ENCODE measurements at regions not wholly inside any gene's neighbourhood (a gene's known extent, or its start where the extent isn't known, plus 50 kb on each side); places are given as distances from the start of the nearest gene placed in this dataset.

DNA sequence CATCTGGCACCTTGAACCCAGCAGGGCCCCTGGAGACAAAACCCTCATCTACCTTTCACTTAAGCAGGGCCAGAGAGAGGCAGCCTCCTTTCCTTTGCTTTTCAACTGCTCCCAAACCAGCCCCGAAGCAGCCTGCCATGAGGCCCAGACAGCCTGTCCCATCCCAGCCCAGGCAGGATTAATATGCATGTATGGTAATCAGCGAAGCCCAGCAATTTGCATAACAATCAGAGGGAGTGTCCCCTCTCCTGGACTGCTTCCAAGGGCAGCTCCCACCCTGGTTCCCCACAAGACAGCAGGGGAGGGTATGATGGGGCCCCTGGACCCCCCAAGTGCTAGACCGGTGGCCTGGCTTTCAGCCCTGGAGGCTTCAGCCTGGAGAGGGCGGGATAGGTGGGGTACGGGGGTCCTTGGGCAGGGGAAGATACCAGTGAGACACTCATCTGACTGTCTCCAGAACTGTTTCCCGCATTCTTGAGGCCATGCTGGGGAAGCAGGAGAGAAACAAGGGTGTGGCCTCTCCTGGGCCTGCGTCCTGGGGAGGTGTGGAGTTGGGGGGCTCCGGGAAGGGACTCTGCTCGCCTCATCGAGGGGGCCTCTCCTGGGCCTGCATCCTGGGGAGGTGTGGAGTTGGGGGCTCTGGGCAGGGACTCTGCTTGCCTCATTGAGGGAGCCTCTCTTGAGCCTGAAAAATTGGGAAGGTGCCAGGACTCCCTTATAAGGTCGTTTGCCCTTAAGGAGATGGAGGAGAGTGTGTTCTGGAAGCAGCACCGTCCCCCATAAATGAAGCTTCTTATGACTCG is 93.2 kb upstream of the PRR5 start:
- TF ChIP-seq, protein P1, sequence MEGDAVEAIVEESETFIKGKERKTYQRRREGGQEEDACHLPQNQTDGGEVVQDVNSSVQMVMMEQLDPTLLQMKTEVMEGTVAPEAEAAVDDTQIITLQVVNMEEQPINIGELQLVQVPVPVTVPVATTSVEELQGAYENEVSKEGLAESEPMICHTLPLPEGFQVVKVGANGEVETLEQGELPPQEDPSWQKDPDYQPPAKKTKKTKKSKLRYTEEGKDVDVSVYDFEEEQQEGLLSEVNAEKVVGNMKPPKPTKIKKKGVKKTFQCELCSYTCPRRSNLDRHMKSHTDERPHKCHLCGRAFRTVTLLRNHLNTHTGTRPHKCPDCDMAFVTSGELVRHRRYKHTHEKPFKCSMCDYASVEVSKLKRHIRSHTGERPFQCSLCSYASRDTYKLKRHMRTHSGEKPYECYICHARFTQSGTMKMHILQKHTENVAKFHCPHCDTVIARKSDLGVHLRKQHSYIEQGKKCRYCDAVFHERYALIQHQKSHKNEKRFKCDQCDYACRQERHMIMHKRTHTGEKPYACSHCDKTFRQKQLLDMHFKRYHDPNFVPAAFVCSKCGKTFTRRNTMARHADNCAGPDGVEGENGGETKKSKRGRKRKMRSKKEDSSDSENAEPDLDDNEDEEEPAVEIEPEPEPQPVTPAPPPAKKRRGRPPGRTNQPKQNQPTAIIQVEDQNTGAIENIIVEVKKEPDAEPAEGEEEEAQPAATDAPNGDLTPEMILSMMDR (conservative IDR thresholded peaks at IDR 0.05; ENCODE audit: low read length), result no peak
- TF ChIP-seq EZH2phosphoT487 (IDR thresholded peaks at IDR 0.05; ENCODE audit: borderline replicate concordance), result no peak

Data from Loucy (cell line).